Osteoblast (primary cell): ENCODE measurements at regions not wholly inside any gene's neighbourhood (a gene's known extent, or its start where the extent isn't known, plus 50 kb on each side); places are given as distances from the start of the nearest gene placed in this dataset.

ENCODE experiments used
- DNase-seq: peaks from one replicate; pipeline ENCODE4 v3.0.0; 2011; ENCODE audit warnings: low spot score, mixed read lengths; ENCODE audit not compliant: insufficient read length; ENCODE audit errors: missing footprints
- H2AFZ ChIP-seq: 2 replicates; pipeline ENCODE4 v1.6.0; 2011; ENCODE audit warnings: mild to moderate bottlenecking, low read length
- H3K27ac ChIP-seq: 2 replicates; pipeline ENCODE4 v1.5.1; 2011; ENCODE audit warnings: mild to moderate bottlenecking, low read depth, low read length, moderate library complexity
- H3K27me3 ChIP-seq: 2 replicates; pipeline ENCODE4 v1.6.0; 2012; ENCODE audit warnings: mild to moderate bottlenecking, control low read depth, inconsistent platforms, low read length, moderate library complexity; ENCODE audit not compliant: insufficient read depth
- H3K36me3 ChIP-seq: 2 replicates; pipeline ENCODE4 v1.5.1; 2011; ENCODE audit warnings: mild to moderate bottlenecking, low read length, control low read depth, moderate library complexity; ENCODE audit not compliant: insufficient read depth
- H3K4me1 ChIP-seq: 2 replicates; pipeline ENCODE4 v1.5.1; 2011; ENCODE audit warnings: mild to moderate bottlenecking, low read length, control low read depth, moderate library complexity; ENCODE audit not compliant: insufficient read depth
- H3K4me2 ChIP-seq: 2 replicates; pipeline ENCODE4 v1.6.0; 2011; ENCODE audit warnings: mild to moderate bottlenecking, low read length; ENCODE audit not compliant: insufficient read depth
- H3K4me3 ChIP-seq: fragments of 200-600 bp; sonication (generic); 3 replicates; pipeline ENCODE4 v1.5.1; 2012; ENCODE audit warnings: mild to moderate bottlenecking, low read length, inconsistent platforms; ENCODE audit not compliant: insufficient read depth
- H3K79me2 ChIP-seq: 2 replicates; pipeline ENCODE4 v1.6.0; 2012; ENCODE audit warnings: mild to moderate bottlenecking, low read length, control low read depth, inconsistent platforms; ENCODE audit not compliant: insufficient read depth
- H3K9me3 ChIP-seq: 2 replicates; pipeline ENCODE4 v1.5.1; 2011; ENCODE audit warnings: low read depth, low read length, control low read depth
- H4K20me1 ChIP-seq: 2 replicates; pipeline ENCODE4 v1.6.0; 2012; ENCODE audit warnings: mild to moderate bottlenecking, low read length, control low read depth; ENCODE audit not compliant: insufficient read depth
- CTCF ChIP-seq: IDR thresholded peaks from 2 replicates; pipeline ENCODE4 v1.5.1; 2011; ENCODE audit warnings: mild to moderate bottlenecking, low read depth, low read length, moderate library complexity; ENCODE audit errors: extremely low read depth

DNA sequence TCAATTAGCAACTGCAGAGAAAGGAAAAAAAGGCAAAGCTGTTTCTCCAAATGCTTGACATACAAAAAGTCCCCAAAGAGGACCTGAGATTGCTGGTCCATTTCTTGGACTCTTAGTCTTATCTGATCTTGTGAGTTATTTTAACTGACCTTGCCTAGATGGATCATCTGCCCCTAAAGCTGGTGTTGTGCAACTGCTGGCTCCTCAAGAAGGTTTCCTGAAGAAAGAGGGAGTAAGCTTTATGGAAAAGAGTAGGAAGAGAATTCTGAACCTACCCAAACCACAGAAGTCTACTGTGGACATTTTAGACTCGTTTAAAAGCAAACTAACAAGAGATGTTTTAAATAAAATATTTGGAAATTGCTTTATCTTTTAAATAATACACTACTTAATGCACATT, 140.0 kb upstream of the HS3ST3A1 start:
- Histone ChIP-seq H3K4me3 (no peak overlapping the region), H4K20me1 (no peaks in the 10 kb centered on the region), H2AFZ (no peak overlapping the region), H3K27ac (no peak overlapping the region), H3K4me1 (peaks cover 19% of the 10 kb centered on the region), H3K79me2 (no peaks in the 10 kb centered on the region), H3K9me3 (no peaks in the 10 kb centered on the region), H3K4me2 (no peak overlapping the region), H3K27me3 (no peaks in the 10 kb centered on the region), H3K36me3 (no peaks in the 10 kb centered on the region)
- no peak for TF ChIP-seq CTCF
- no peak for DNase-seq

- H2AFZ ChIP-seq: no peak overlapping the region
- H3K27ac ChIP-seq: no peak overlapping the region
- no peaks in the 10 kb centered on the region for H3K79me2 ChIP-seq
- no peak for TF ChIP-seq CTCF
- no peak for DNase-seq
- no peaks in the 10 kb centered on the region for H3K27me3 ChIP-seq
- H3K4me1 ChIP-seq: peaks cover 7% of the 10 kb centered on the region
- no peaks in the 10 kb centered on the region for H3K9me3 ChIP-seq
- no peaks in the 10 kb centered on the region for H4K20me1 ChIP-seq
- H3K36me3 ChIP-seq: no peaks in the 10 kb centered on the region
- no peak overlapping the region for H3K4me2 ChIP-seq
- no peak overlapping the region for H3K4me3 ChIP-seq
Measured at GRCh38 chr17:13743906-13744305, 142.2 kb upstream of the HS3ST3A1 start.

DNA sequence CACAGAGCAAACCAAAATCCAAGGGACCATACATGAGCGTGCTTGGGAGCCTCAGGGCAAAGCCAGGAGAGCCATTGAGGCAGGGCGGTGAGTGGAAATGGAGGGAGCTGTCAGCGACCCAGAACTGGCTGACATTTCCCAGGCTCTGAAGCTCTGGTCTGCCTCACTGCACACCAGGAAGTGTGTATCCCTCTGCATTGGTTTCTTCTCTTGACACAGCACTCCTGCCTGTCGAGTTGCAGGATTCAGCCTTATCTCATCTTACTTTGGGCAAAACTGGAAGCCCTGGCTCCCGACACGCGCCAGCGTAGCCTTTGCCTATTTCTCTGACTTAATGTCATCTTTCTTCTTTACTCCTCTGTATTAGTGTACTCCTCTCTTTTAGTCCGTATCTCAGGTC, 144.7 kb upstream of the HS3ST3A1 start:
- H3K4me1 ChIP-seq: peaks cover 9% of the 10 kb centered on the region
- H3K36me3 ChIP-seq: no peaks in the 10 kb centered on the region
- no peak overlapping the region for H3K27ac ChIP-seq
- no peak for DNase-seq
- no peak overlapping the region for H3K4me2 ChIP-seq
- H3K79me2 ChIP-seq: no peaks in the 10 kb centered on the region
- H4K20me1 ChIP-seq: no peaks in the 10 kb centered on the region
- TF ChIP-seq CTCF: no peak
- no peak overlapping the region for H2AFZ ChIP-seq
- no peaks in the 10 kb centered on the region for H3K27me3 ChIP-seq
- H3K9me3 ChIP-seq: no peaks in the 10 kb centered on the region
- no peak overlapping the region for H3K4me3 ChIP-seq

DNA sequence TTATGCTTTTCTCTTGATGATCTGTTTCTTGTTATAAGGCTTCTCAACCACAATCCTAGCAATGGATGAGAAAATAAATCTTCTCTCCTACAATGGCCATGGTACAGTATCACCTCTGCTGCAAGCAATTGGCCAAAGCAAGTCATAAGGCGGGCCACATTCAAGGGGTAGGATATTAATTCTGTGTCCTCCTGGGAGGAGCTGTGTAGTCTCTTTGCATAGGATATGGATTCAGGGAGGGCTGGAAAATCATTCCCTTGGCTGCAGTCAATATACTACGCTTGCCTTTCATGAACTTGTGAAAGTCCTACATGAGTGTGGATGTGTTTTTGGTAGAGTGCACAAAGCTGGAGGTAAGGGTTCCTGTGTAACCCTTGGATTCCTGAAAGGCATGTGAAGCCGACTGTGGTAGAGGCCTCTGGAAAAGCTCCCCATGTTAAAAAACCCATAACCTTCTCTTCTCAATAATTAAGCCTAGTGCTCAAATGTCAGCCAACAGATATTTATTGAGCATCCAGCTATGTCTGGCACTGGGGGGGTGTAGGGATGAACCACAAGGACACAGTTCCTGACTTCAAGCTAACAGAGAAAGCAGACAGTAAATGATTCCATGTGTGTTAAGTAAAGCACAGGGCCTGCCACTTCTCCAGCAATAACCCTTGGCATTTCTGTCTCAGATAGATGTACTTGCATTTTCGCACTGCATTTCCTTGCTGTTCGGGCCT, 147.6 kb upstream of the HS3ST3A1 start:
- H4K20me1 ChIP-seq: no peaks in the 10 kb centered on the region
- H3K36me3 ChIP-seq: no peaks in the 10 kb centered on the region
- peaks cover 7% of the 10 kb centered on the region for H3K4me1 ChIP-seq
- H3K27me3 ChIP-seq: no peaks in the 10 kb centered on the region
- TF ChIP-seq CTCF: no peak
- H3K79me2 ChIP-seq: no peaks in the 10 kb centered on the region
- H3K4me3 ChIP-seq: no peak overlapping the region
- H3K4me2 ChIP-seq: no peak overlapping the region
- no peaks in the 10 kb centered on the region for H3K9me3 ChIP-seq
- no peak for DNase-seq
- peak overlapping the region; percentile 47 for H2AFZ ChIP-seq
- no peak overlapping the region for H3K27ac ChIP-seq
